Esophagus squamous epithelium (tissue), 4 donors: ENCODE measurements at regions not wholly inside any gene's neighbourhood (a gene's known extent, or its start where the extent isn't known, plus 50 kb on each side); places are given as distances from the start of the nearest gene placed in this dataset.

ENCODE experiments used
- POLR2A ChIP-seq, 4 donors: fragments of 450-650 bp; IDR thresholded peaks; one replicate each; pipeline ENCODE4 v1.6.1; 2017; ENCODE audit warnings: antibody characterized with exemption in 4 of 4, mild to moderate bottlenecking in 4 of 4, moderate library complexity in 3 of 4
- TF ChIP-seq, protein P1 (sequence below), 6 experiments: fragments of 450-650 bp in 4 of 6; fragments of 200-600 bp in 2 of 6; sonication (generic) in 2 of 6; IDR thresholded peaks; one replicate each; pipeline ENCODE4 v1.5.1; 2016 to 2019; ENCODE audit warnings: antibody characterized with exemption in 6 of 6, mild to moderate bottlenecking in 4 of 6, moderate library complexity in 4 of 6

GRCh38 chr10:26626066-26626465 lies 71.4 kb upstream of the PDSS1 start:
- TF ChIP-seq, protein P1, sequence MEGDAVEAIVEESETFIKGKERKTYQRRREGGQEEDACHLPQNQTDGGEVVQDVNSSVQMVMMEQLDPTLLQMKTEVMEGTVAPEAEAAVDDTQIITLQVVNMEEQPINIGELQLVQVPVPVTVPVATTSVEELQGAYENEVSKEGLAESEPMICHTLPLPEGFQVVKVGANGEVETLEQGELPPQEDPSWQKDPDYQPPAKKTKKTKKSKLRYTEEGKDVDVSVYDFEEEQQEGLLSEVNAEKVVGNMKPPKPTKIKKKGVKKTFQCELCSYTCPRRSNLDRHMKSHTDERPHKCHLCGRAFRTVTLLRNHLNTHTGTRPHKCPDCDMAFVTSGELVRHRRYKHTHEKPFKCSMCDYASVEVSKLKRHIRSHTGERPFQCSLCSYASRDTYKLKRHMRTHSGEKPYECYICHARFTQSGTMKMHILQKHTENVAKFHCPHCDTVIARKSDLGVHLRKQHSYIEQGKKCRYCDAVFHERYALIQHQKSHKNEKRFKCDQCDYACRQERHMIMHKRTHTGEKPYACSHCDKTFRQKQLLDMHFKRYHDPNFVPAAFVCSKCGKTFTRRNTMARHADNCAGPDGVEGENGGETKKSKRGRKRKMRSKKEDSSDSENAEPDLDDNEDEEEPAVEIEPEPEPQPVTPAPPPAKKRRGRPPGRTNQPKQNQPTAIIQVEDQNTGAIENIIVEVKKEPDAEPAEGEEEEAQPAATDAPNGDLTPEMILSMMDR (IDR thresholded peaks at IDR 0.05) = no peak
- no peak for TF ChIP-seq POLR2A (IDR thresholded peaks at IDR 0.05)
